GM12878 (cell line): ENCODE measurements at regions not wholly inside any gene's neighbourhood (a gene's known extent, or its start where the extent isn't known, plus 50 kb on each side); places are given as distances from the start of the nearest gene placed in this dataset.

Experiments used
- ATAC-seq: fragments of 200-7000 bp; cut with Tn5 transposase; 3 replicates; pipeline ENCODE4 v1.9.1; 2020; ENCODE audit warnings: mild to moderate bottlenecking, moderate library complexity
- BruUV-seq: library from RNA; stranded (reverse); fragments of 400-500 nt; replicated peaks from 2 replicates; lab custom pipeline; 2021; lab: Mats Ljungman, UMichigan
- CTCF ChIA-PET: fragments of 300-600 bp; sonication (Branson Sonifier 250); formaldehyde crosslinking; extraction: SDS; loops from one replicate; lab custom pipeline; 2021; ENCODE audit warnings: inconsistent platforms; lab: Yijun Ruan, JAX
- POLR2A ChIA-PET: fragments of 350-600 bp; formaldehyde crosslinking; extraction: SDS; loops from one replicate; lab custom pipeline; 2021; ENCODE audit warnings: inconsistent platforms; lab: Charles Lee
- RAD21 ChIA-PET: fragments of 300-600 bp; sonication (Branson Sonifier 250); formaldehyde crosslinking; loops from one replicate; lab custom pipeline; 2023; ENCODE audit warnings: antibody characterized with exemption; ENCODE audit not compliant: unreplicated experiment; lab: Charles Lee
- SMC1A ChIA-PET: fragments of 300-600 bp; sonication (Branson Sonifier 250); formaldehyde crosslinking; loops from one replicate; lab custom pipeline; 2023; ENCODE audit not compliant: unreplicated experiment, uncharacterized antibody; lab: Charles Lee
- DNase-seq: peaks from one replicate; pipeline ENCODE4 v3.0.0-alpha.2; 2011; ENCODE audit warnings: low read depth, low spot score
- FAIRE-seq: peaks from 3 replicates; lab custom pipeline; 2011; peaks lifted over from hg19 to GRCh38; lab: Jason Lieb, UNC
- H2AFZ ChIP-seq: 2 replicates; pipeline ENCODE4 v1.6.0; 2011; ENCODE audit warnings: low read depth, low read length, control low read depth; ENCODE audit not compliant: control insufficient read depth
- H3K27ac ChIP-seq: 2 replicates; pipeline ENCODE4 v1.5.1; 2011; ENCODE audit warnings: control low read depth; ENCODE audit not compliant: control insufficient read depth, insufficient read depth
- H3K27me3 ChIP-seq, 2 experiments: replicated peaks in 1 of 2; 2 replicates each; pipeline versions ENCODE4 v1.6.0 to v1.6.1; 2011; ENCODE audit warnings: low read length in 1 of 2; ENCODE audit not compliant: control insufficient read depth in 2 of 2, insufficient read depth in 2 of 2
- H3K36me3 ChIP-seq, 2 experiments: 2 replicates each; pipeline ENCODE4 v1.5.1; 2011; ENCODE audit warnings: low read length in 1 of 2; ENCODE audit not compliant: control insufficient read depth in 2 of 2, insufficient read depth in 2 of 2
- H3K4me1 ChIP-seq: 2 replicates; pipeline ENCODE4 v1.6.1; 2011; ENCODE audit warnings: mild to moderate bottlenecking, low read length, moderate library complexity, mixed read lengths; ENCODE audit not compliant: control insufficient read depth, insufficient read depth
- H3K4me2 ChIP-seq: 2 replicates; pipeline ENCODE4 v1.6.0; 2011; ENCODE audit warnings: control low read depth; ENCODE audit not compliant: control insufficient read depth, insufficient read depth
- H3K4me3 ChIP-seq: fragments of 200-600 bp; sonication (generic); 2 replicates; pipeline ENCODE4 v1.5.1; 2016
- H3K79me2 ChIP-seq: 2 replicates; pipeline ENCODE4 v1.6.0; 2011; ENCODE audit warnings: low read length; ENCODE audit not compliant: control insufficient read depth, insufficient read depth
- H3K9ac ChIP-seq: 2 replicates; pipeline ENCODE4 v1.8.0; 2011; ENCODE audit warnings: low read length, control low read depth, mixed read lengths; ENCODE audit not compliant: control insufficient read depth, insufficient read depth
- H3K9me3 ChIP-seq: replicated peaks from 3 replicates; pipeline ENCODE4 v1.5.1; 2011; ENCODE audit warnings: mild to moderate bottlenecking, low read length; ENCODE audit not compliant: control insufficient read depth, insufficient read depth
- H4K20me1 ChIP-seq: 2 replicates; pipeline ENCODE4 v1.6.0; 2011; ENCODE audit not compliant: control insufficient read depth, insufficient read depth
- BCL11A ChIP-seq: IDR thresholded peaks from 2 replicates; pipeline ENCODE4 v1.6.1; 2011; ENCODE audit warnings: low read depth, low read length
- IRF4 ChIP-seq: IDR thresholded peaks from 2 replicates; pipeline ENCODE4 v1.6.1; 2011; ENCODE audit warnings: low read depth, low read length
- JUNB ChIP-seq: IDR thresholded peaks from 2 replicates; pipeline ENCODE4 v1.6.1; 2016; ENCODE audit warnings: antibody characterized with exemption, mild to moderate bottlenecking
- MXI1 ChIP-seq: fragments of 150-350 bp; IDR thresholded peaks from 2 replicates; pipeline ENCODE4 v1.6.1; 2011; ENCODE audit warnings: low read depth, mild to moderate bottlenecking, inconsistent platforms, low read length, improper control_type of control experiment
- POLR2A ChIP-seq: IDR thresholded peaks from 2 replicates; pipeline ENCODE4 v1.6.1; 2011; ENCODE audit warnings: low read depth, mild to moderate bottlenecking, low read length
- TBL1XR1 ChIP-seq: IDR thresholded peaks from 2 replicates; pipeline ENCODE4 v1.6.1; 2012; ENCODE audit warnings: low read depth, low read length, improper control_type of control experiment
- WGBS: methylation state at CpG from one replicate; pipeline ENCODE4 v1.1.6; 2016; ENCODE audit warnings: low lambda C conversion rate; ENCODE audit not compliant: insufficient replicate concordance, insufficient coverage; ENCODE audit errors: missing lambda C conversion rate; 5-methylcytosine and 5-hydroxymethylcytosine counted together
- in situ Hi-C: fragments of 300-500 bp; cut with MboI; formaldehyde crosslinking; loops from 9 replicates; pipeline ENCODE4 v1.14.3; 2018; ENCODE audit warnings: mixed read lengths
- intact Hi-C: fragments of 100-400 bp; cut with micrococcal nuclease; formaldehyde crosslinking; loops from one replicate; pipeline ENCODE4 v1.14.2; 2022; ENCODE audit not compliant: unreplicated experiment
- TF ChIP-seq, protein P1 (sequence below): IDR thresholded peaks from 2 replicates; pipeline ENCODE4 v1.6.1; 2012; ENCODE audit warnings: improper control_type of control experiment, low read depth, low read length; ENCODE audit not compliant: insufficient replicate concordance
- TF ChIP-seq, protein P2 (sequence below): fragments of 450-650 bp; IDR thresholded peaks from 2 replicates; pipeline ENCODE4 v1.6.1; 2017; ENCODE audit warnings: low read depth, mild to moderate bottlenecking, moderate library complexity
- TF ChIP-seq, protein P3 (sequence below): fragments of 450-650 bp; IDR thresholded peaks from 2 replicates; pipeline ENCODE4 v1.6.1; 2018; ENCODE audit warnings: mild to moderate bottlenecking, low read depth, moderate library complexity; ENCODE audit not compliant: partially characterized antibody

DNA sequence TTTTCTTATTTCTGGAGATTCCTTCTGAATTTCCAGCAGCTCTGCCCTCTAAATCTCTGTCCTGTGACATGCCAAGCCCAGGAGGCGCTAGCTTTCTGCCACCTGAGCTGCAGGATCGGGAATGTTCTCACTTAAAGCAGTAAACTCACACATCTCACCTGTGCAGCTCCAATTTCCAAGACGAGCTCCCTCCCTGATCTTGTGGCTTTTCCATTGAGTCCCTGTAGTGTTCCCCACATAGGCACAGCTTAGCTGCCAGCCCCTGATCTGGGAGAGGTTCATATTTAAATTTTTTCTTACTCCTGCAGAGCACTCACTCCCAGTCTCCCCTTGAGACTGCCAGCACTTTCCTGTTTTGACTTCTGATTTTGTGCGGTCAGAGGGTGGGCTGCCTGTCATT, 479.3 kb downstream of the GLRX3 start:
- Histone ChIP-seq H3K9ac (no peak overlapping the region), H3K27ac (no peak overlapping the region), H3K36me3 (no peaks in the 10 kb centered on the region), H3K4me1 (no peaks in the 10 kb centered on the region), H3K4me2 (no peak overlapping the region), H2AFZ (no peak overlapping the region), H3K79me2 (no peaks in the 10 kb centered on the region), H3K27me3 (no peaks in the 10 kb centered on the region), H4K20me1 (no peaks in the 10 kb centered on the region), H3K9me3 (no peaks in the 10 kb centered on the region), H3K4me3 (no peak overlapping the region)
- intact Hi-C loops: no loop called here
- ATAC-seq (no peak), DNase-seq (no peak), FAIRE-seq (no peak)
- in situ Hi-C loops: no loop called here
- no TSS peak for BruUV-seq
- RAD21 ChIA-PET: no interaction called here
- POLR2A ChIA-PET: no interaction called here
- WGBS: 29% methylated on average over 4 of the region's 4 CpGs
- SMC1A ChIA-PET: no interaction called here
- TF ChIP-seq, protein P1, sequence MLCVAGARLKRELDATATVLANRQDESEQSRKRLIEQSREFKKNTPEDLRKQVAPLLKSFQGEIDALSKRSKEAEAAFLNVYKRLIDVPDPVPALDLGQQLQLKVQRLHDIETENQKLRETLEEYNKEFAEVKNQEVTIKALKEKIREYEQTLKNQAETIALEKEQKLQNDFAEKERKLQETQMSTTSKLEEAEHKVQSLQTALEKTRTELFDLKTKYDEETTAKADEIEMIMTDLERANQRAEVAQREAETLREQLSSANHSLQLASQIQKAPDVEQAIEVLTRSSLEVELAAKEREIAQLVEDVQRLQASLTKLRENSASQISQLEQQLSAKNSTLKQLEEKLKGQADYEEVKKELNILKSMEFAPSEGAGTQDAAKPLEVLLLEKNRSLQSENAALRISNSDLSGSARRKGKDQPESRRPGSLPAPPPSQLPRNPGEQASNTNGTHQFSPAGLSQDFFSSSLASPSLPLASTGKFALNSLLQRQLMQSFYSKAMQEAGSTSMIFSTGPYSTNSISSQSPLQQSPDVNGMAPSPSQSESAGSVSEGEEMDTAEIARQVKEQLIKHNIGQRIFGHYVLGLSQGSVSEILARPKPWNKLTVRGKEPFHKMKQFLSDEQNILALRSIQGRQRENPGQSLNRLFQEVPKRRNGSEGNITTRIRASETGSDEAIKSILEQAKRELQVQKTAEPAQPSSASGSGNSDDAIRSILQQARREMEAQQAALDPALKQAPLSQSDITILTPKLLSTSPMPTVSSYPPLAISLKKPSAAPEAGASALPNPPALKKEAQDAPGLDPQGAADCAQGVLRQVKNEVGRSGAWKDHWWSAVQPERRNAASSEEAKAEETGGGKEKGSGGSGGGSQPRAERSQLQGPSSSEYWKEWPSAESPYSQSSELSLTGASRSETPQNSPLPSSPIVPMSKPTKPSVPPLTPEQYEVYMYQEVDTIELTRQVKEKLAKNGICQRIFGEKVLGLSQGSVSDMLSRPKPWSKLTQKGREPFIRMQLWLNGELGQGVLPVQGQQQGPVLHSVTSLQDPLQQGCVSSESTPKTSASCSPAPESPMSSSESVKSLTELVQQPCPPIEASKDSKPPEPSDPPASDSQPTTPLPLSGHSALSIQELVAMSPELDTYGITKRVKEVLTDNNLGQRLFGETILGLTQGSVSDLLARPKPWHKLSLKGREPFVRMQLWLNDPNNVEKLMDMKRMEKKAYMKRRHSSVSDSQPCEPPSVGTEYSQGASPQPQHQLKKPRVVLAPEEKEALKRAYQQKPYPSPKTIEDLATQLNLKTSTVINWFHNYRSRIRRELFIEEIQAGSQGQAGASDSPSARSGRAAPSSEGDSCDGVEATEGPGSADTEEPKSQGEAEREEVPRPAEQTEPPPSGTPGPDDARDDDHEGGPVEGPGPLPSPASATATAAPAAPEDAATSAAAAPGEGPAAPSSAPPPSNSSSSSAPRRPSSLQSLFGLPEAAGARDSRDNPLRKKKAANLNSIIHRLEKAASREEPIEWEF: no peak
- TF ChIP-seq JUNB (no peak), TBL1XR1 (no peak), IRF4 (no peak), MXI1 (no peak), BCL11A (no peak), POLR2A (no peak)
- TF ChIP-seq, protein P2, sequence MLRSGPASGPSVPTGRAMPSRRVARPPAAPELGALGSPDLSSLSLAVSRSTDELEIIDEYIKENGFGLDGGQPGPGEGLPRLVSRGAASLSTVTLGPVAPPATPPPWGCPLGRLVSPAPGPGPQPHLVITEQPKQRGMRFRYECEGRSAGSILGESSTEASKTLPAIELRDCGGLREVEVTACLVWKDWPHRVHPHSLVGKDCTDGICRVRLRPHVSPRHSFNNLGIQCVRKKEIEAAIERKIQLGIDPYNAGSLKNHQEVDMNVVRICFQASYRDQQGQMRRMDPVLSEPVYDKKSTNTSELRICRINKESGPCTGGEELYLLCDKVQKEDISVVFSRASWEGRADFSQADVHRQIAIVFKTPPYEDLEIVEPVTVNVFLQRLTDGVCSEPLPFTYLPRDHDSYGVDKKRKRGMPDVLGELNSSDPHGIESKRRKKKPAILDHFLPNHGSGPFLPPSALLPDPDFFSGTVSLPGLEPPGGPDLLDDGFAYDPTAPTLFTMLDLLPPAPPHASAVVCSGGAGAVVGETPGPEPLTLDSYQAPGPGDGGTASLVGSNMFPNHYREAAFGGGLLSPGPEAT: no peak
- TF ChIP-seq, protein P3, sequence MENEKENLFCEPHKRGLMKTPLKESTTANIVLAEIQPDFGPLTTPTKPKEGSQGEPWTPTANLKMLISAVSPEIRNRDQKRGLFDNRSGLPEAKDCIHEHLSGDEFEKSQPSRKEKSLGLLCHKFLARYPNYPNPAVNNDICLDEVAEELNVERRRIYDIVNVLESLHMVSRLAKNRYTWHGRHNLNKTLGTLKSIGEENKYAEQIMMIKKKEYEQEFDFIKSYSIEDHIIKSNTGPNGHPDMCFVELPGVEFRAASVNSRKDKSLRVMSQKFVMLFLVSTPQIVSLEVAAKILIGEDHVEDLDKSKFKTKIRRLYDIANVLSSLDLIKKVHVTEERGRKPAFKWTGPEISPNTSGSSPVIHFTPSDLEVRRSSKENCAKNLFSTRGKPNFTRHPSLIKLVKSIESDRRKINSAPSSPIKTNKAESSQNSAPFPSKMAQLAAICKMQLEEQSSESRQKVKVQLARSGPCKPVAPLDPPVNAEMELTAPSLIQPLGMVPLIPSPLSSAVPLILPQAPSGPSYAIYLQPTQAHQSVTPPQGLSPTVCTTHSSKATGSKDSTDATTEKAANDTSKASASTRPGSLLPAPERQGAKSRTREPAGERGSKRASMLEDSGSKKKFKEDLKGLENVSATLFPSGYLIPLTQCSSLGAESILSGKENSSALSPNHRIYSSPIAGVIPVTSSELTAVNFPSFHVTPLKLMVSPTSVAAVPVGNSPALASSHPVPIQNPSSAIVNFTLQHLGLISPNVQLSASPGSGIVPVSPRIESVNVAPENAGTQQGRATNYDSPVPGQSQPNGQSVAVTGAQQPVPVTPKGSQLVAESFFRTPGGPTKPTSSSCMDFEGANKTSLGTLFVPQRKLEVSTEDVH: no peak
- CTCF ChIA-PET: no interaction called here
